Right lobe of liver (tissue), 6 donors: ENCODE measurements at regions not wholly inside any gene's neighbourhood (a gene's known extent, or its start where the extent isn't known, plus 50 kb on each side); places are given as distances from the start of the nearest gene placed in this dataset.
A peak's percentile ranks its signal among the peaks of the same experiment; 100 is the strongest.

Experiments used
- ATAC-seq, 4 donors: fragments of 200-7000 bp; cut with Tn5 transposase; one replicate each; pipeline ENCODE4 v1.9.1; 2020; ENCODE audit warnings: mild to moderate bottlenecking in 4 of 4, moderate library complexity in 4 of 4
- DNase-seq, 3 donors: peaks; one replicate each; pipeline ENCODE4 v3.0.0-alpha.2; 2020
- H3K27ac ChIP-seq, 3 donors: fragments of 200-600 bp; one replicate each; pipeline ENCODE4 v1.8.0; 2022
- H3K27me3 ChIP-seq, 2 donors: fragments of 200-600 bp; one replicate each; pipeline ENCODE4 v1.8.0; 2022
- H3K36me3 ChIP-seq, 4 donors: fragments of 200-600 bp; sonication (generic) in 1 of 4; one replicate each; pipeline versions ENCODE4 v1.5.1 to v1.8.0; 2017 to 2022; ENCODE audit warnings: control low read depth in 1 of 4
- H3K4me1 ChIP-seq, 4 donors: fragments of 200-600 bp; sonication (generic) in 1 of 4; one replicate each; pipeline versions ENCODE4 v1.5.1 to v1.8.0; 2017 to 2022; ENCODE audit warnings: control low read depth in 1 of 4
- H3K4me3 ChIP-seq, 3 donors: fragments of 200-600 bp; one replicate each; pipeline ENCODE4 v1.8.0; 2022
- H3K9me3 ChIP-seq, 4 donors: fragments of 200-600 bp; sonication (generic) in 1 of 4; one replicate each; pipeline versions ENCODE4 v1.5.1 to v1.8.0; 2017 to 2022; ENCODE audit warnings: control low read depth in 1 of 4
- POLR2A ChIP-seq: fragments of 450-650 bp; IDR thresholded peaks from one replicate; pipeline ENCODE4 v1.6.1; 2017; ENCODE audit warnings: antibody characterized with exemption, mild to moderate bottlenecking
- WGBS: methylation state at CpG from one replicate; pipeline ENCODE4 v1.1.6; 2018; ENCODE audit warnings: low coverage, low lambda C conversion rate; ENCODE audit not compliant: insufficient coverage; ENCODE audit errors: missing lambda C conversion rate; 5-methylcytosine and 5-hydroxymethylcytosine counted together
- intact Hi-C, 2 donors: fragments of 100-400 bp; cut with DNase I; formaldehyde crosslinking; loops; one replicate each; pipeline versions ENCODE4 v1.11.2 to v1.14.1; 2022
- TF ChIP-seq, protein P1 (sequence below), 4 donors: fragments of 200-600 bp in 3 of 4; fragments of 450-650 bp in 1 of 4; IDR thresholded peaks; one replicate each; pipeline versions ENCODE4 v1.5.1 to v1.8.0; 2016 to 2022; ENCODE audit warnings: antibody characterized with exemption in 4 of 4, mild to moderate bottlenecking in 2 of 4
- donor health status: DM: no; HTN: yes; CAD: no.
- donor health status: DM: no; HTN: no; CAD: no.
- donor health status: DM: no; HTN: no; CAD: no.
- donor health status: DM: no; HTN: yes; CAD: no.
- donor health status: DM: no; HTN: yes; CAD: no.

DNA sequence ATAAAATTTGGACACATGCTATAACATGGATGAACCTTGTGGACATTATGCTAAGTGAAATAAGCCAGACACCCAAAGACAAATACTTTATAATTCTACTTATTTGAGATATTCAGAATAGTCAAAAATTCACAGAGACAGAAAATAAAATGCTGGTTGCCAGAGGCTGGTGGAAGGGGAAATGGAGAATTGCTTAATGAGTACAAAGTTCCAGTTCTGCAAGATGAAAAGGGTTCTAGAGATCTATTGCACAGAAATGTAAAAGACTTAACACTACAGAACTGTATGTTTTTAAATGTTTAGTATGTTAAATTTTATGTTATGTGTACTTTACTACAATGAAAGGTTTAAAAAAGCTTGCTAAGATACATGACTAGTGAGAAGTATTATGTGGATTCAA, 344.8 kb downstream of the CNTN3 start:
- H3K4me1 ChIP-seq: peaks cover 0 to 20% (median 9%) of the 10 kb centered on the region in 4 donors
- no peak for DNase-seq
- H3K27me3 ChIP-seq: no peaks in the 10 kb centered on the region
- intact Hi-C loops: no loop called here
- H3K4me3 ChIP-seq: no peak overlapping the region
- ATAC-seq: peak in 3 of 4 donors; percentile 36 to 52 (median 48)
- no peaks in the 10 kb centered on the region for H3K9me3 ChIP-seq
- H3K36me3 ChIP-seq: no peaks in the 10 kb centered on the region
- H3K27ac ChIP-seq: no peak overlapping the region
- no peak for TF ChIP-seq POLR2A
- TF ChIP-seq, protein P1, sequence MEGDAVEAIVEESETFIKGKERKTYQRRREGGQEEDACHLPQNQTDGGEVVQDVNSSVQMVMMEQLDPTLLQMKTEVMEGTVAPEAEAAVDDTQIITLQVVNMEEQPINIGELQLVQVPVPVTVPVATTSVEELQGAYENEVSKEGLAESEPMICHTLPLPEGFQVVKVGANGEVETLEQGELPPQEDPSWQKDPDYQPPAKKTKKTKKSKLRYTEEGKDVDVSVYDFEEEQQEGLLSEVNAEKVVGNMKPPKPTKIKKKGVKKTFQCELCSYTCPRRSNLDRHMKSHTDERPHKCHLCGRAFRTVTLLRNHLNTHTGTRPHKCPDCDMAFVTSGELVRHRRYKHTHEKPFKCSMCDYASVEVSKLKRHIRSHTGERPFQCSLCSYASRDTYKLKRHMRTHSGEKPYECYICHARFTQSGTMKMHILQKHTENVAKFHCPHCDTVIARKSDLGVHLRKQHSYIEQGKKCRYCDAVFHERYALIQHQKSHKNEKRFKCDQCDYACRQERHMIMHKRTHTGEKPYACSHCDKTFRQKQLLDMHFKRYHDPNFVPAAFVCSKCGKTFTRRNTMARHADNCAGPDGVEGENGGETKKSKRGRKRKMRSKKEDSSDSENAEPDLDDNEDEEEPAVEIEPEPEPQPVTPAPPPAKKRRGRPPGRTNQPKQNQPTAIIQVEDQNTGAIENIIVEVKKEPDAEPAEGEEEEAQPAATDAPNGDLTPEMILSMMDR (IDR thresholded peaks at IDR 0.05): no peak

DNA sequence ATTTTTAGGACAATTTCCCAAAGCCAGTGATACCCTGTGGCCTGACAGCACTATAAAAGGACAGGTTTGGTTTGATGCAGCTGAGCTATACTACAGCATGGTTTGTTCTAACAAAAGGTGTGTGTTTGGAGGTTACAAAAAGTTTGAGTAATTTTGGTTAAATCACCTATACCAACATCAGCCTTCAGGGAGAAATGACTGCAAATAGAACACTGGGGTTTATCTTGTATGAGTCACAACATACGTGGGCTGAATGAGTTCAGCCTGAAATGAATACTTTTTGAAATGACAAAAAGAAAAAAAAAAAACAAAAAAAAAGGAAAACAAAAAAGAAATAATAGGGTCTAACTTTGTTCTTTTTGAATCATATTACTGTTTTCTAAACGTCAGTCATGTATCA, 345.7 kb downstream of the CNTN3 start:
- intact Hi-C loops: no loop called here

DNA sequence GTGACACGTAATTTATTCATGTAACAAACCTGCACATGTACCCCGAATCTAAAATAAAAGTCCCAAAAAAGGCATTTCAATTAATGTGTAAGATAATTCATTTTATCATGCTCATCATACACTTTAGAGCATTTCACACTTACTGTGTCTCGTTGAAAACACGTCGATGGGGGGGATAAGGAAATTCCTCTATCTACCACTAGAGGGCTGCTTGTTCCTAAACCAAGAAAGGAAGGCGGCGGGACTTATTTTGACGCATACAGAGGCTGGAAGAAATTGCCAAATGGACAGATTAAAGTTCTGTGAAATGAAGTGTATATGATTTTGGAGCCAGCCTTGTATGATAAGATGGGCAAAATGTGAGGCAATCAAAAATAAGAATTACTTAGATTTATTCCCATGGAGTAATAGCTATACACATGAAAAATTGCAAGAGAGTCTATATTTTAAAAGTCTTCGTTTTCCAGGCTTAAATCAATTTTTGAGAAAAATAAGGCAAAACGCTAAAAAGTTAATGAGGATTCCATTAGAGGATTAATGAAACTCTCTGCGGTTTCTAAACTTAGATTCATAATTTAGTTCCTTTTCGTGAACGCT, 346.8 kb downstream of the CNTN3 start:
- DNase-seq: peak in 2 of 3 donors; percentile 19 to 60
- intact Hi-C loops: no loop called here
- no peaks in the 10 kb centered on the region for H3K9me3 ChIP-seq
- peaks cover 0 to 20% (median 9%) of the 10 kb centered on the region in 4 donors for H3K4me1 ChIP-seq
- H3K27ac ChIP-seq: no peak overlapping the region
- peak; percentile 80 to 89 (median 84) for ATAC-seq
- no peaks in the 10 kb centered on the region for H3K27me3 ChIP-seq
- no peaks in the 10 kb centered on the region for H3K36me3 ChIP-seq
- WGBS: 25% methylated on average over 13 of the region's 13 CpGs
- TF ChIP-seq POLR2A: no peak
- TF ChIP-seq, protein P1 (IDR thresholded peaks at IDR 0.05): peak; percentile 68 to 84 (median 82)
- no peak overlapping the region for H3K4me3 ChIP-seq

More for the DNA sequence above, 345.7 kb downstream of the CNTN3 start:
- H3K4me1 ChIP-seq: peaks cover 0 to 20% (median 9%) of the 10 kb centered on the region in 4 donors
- no peak overlapping the region for H3K27ac ChIP-seq
- no peak for TF ChIP-seq POLR2A
- TF ChIP-seq, protein P1 (IDR thresholded peaks at IDR 0.05): peak in 1 of 4 donors; percentile 16
- no peak overlapping the region for H3K4me3 ChIP-seq
- H3K36me3 ChIP-seq: no peaks in the 10 kb centered on the region
- no peak for DNase-seq
- H3K9me3 ChIP-seq: no peaks in the 10 kb centered on the region
- ATAC-seq: peak in 2 of 4 donors; percentile 44 to 82
- no peaks in the 10 kb centered on the region for H3K27me3 ChIP-seq
- WGBS: 45% methylated on average over 2 of the region's 2 CpGs

DNA sequence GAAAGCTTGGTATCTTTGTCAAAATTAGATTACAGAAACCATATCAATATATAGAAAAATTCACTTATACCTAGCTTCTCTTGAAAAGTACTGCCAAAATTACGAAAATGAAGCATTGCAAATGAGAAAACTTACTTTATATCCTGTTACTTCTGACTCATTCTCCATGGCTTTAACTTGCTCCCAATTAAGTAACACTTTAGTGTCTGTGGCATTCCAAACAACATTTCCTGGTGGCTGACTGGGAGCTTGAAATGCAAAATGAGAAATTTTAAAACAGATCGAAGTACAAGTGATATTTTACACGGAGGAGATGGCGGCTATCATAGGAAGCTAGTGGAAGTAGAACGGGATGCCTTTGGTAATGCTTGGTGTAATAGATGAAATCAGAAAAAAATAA, 347.3 kb downstream of the CNTN3 start:
- Histone ChIP-seq H3K9me3 (no peaks in the 10 kb centered on the region), H3K27ac (no peak overlapping the region), H3K4me3 (no peak overlapping the region), H3K36me3 (no peaks in the 10 kb centered on the region), H3K27me3 (no peaks in the 10 kb centered on the region), H3K4me1 (peaks cover 0 to 18% (median 8%) of the 10 kb centered on the region in 4 donors)
- TF ChIP-seq, protein P1 (IDR thresholded peaks at IDR 0.05): no peak
- no peak for TF ChIP-seq POLR2A
- ATAC-seq: no peak
- 46% methylated on average over 5 of the region's 5 CpGs for WGBS
- DNase-seq: no peak
- intact Hi-C loops: no loop called here

DNA sequence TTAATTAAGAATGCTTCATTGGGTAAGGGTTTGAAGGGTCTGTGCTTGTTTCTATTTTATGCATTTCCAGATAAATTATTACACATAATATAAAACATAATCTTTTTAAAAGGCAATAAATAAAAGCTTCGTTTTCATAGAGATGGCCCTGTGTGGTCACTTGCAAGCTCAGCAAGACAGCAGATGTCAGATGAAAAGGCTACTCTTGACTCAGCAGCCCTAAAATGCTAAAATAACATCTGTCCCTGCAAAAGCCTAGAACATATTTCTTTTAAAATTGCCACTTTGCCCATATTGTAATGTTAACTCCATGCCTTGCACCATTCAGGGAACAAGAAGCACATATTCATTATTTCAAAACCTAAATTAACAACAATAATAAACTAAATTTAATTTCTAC, 349.4 kb downstream of the CNTN3 start:
- ATAC-seq (no peak), DNase-seq (no peak)
- Histone ChIP-seq H3K4me1 (peaks cover 0 to 9% (median under 1%) of the 10 kb centered on the region in 4 donors), H3K27me3 (no peaks in the 10 kb centered on the region), H3K36me3 (no peaks in the 10 kb centered on the region), H3K4me3 (no peak overlapping the region), H3K9me3 (no peaks in the 10 kb centered on the region), H3K27ac (no peak overlapping the region)
- intact Hi-C loops: no loop called here
- WGBS: 50% methylated on average over 1 of the region's 1 CpG
- TF ChIP-seq, protein P1 (IDR thresholded peaks at IDR 0.05): no peak
- no peak for TF ChIP-seq POLR2A
